ENCODE measurements at regions not wholly inside any gene's neighbourhood (a gene's known extent, or its start where the extent isn't known, plus 50 kb on each side); places are given as distances from the start of the nearest gene placed in this dataset.

- Histone ChIP-seq H3K36me3 (ENCODE audit: control insufficient read depth, low read depth, low read length) (no peaks in the 10 kb centered on the region), H3K9me3 (ENCODE audit: control insufficient read depth, low read depth, low read length) (no peaks in the 10 kb centered on the region), H3K27ac (ENCODE audit: low read length) (no peak overlapping the region), H3K9ac (ENCODE audit: low read length) (no peak overlapping the region), H3K4me1 (ENCODE audit: control insufficient read depth, low read depth, low read length) (no peaks in the 10 kb centered on the region), H3K4me3 (ENCODE audit: low read length) (no peak overlapping the region), H3K27me3 (ENCODE audit: control insufficient read depth, insufficient read depth, low read length) (no peaks in the 10 kb centered on the region)
Measured at GRCh38 chr13:40170982-40171381, 495.5 kb downstream of the FOXO1 start.

GRCh38 chr13:40171566-40171965 is 494.9 kb downstream of the FOXO1 start:
- no peaks in the 10 kb centered on the region for H3K9me3 ChIP-seq (ENCODE audit: control insufficient read depth, low read depth, low read length)

GRCh38 chr13:40172149-40172591 is 494.3 kb downstream of the FOXO1 start:
- Histone ChIP-seq H3K4me1 (ENCODE audit: control insufficient read depth, low read depth, low read length) (no peaks in the 10 kb centered on the region), H3K36me3 (ENCODE audit: control insufficient read depth, low read depth, low read length) (no peaks in the 10 kb centered on the region), H3K4me3 (ENCODE audit: low read length) (no peak overlapping the region), H3K9me3 (ENCODE audit: control insufficient read depth, low read depth, low read length) (no peaks in the 10 kb centered on the region), H3K27ac (ENCODE audit: low read length) (no peak overlapping the region), H3K27me3 (ENCODE audit: control insufficient read depth, insufficient read depth, low read length) (no peaks in the 10 kb centered on the region), H3K9ac (ENCODE audit: low read length) (no peak overlapping the region)

More at GRCh38 chr13:40171566-40171965, 494.9 kb downstream of the FOXO1 start:
- Histone ChIP-seq H3K4me3 (ENCODE audit: low read length) (no peak overlapping the region), H3K36me3 (ENCODE audit: control insufficient read depth, low read depth, low read length) (no peaks in the 10 kb centered on the region), H3K9ac (ENCODE audit: low read length) (no peak overlapping the region), H3K4me1 (ENCODE audit: control insufficient read depth, low read depth, low read length) (no peaks in the 10 kb centered on the region), H3K27me3 (ENCODE audit: control insufficient read depth, insufficient read depth, low read length) (no peaks in the 10 kb centered on the region), H3K27ac (ENCODE audit: low read length) (no peak overlapping the region)

DNA sequence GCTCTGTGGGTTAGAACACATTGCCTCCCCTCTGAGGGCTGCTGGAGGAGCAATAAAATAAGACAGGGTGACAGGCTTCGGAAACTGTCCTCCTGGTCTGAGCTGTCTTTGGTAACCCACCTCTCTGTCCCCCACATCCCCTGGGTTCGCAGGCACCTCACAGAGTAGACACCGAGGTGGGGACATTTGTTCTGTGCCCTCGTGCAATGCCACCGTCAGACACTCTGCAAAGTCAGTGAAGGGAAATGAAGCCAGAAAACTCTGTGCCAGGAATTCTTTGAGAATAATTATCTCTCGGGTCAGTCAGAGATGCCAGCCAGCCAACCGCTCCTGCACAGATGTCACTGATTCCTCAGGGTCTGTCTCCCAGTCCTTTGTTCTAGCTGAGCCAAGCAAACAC is 493.6 kb downstream of the FOXO1 start:
- Histone ChIP-seq H3K9ac (ENCODE audit: low read length) (no peak overlapping the region), H3K27me3 (ENCODE audit: control insufficient read depth, insufficient read depth, low read length) (peaks cover under 1% of the 10 kb centered on the region), H3K27ac (ENCODE audit: low read length) (no peak overlapping the region), H3K9me3 (ENCODE audit: control insufficient read depth, low read depth, low read length) (no peaks in the 10 kb centered on the region), H3K4me3 (ENCODE audit: low read length) (no peak overlapping the region), H3K4me1 (ENCODE audit: control insufficient read depth, low read depth, low read length) (no peaks in the 10 kb centered on the region), H3K36me3 (ENCODE audit: control insufficient read depth, low read depth, low read length) (no peaks in the 10 kb centered on the region)

DNA sequence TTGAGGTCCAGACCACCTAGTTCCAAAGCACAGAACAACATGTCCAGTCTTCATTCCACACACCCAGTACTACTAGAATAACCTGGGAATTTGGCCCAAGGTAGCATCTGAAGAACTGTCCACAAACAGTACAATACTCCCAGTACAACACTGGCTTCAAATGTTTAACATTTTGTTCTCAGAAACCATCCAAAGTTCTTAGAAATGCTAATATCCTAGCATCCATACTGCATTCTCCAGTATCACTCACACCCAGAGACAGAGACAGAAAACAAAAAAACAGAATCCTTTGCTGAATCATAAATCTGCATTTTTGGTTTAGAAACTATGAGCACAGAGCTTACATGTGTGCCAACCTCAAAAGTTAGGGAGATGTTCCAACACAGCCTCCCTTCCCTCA is 490.8 kb downstream of the FOXO1 start:
- Histone ChIP-seq H3K4me3 (ENCODE audit: low read length) (no peak overlapping the region), H3K9ac (ENCODE audit: low read length) (no peak overlapping the region), H3K27ac (ENCODE audit: low read length) (no peak overlapping the region), H3K36me3 (ENCODE audit: control insufficient read depth, low read depth, low read length) (no peaks in the 10 kb centered on the region), H3K4me1 (ENCODE audit: control insufficient read depth, low read depth, low read length) (peaks cover 4% of the 10 kb centered on the region), H3K9me3 (ENCODE audit: control insufficient read depth, low read depth, low read length) (no peaks in the 10 kb centered on the region), H3K27me3 (ENCODE audit: control insufficient read depth, insufficient read depth, low read length) (peaks cover 8% of the 10 kb centered on the region)

GRCh38 chr13:40176242-40176641 is 490.2 kb downstream of the FOXO1 start:
- Histone ChIP-seq H3K9me3 (ENCODE audit: control insufficient read depth, low read depth, low read length) (no peaks in the 10 kb centered on the region), H3K9ac (ENCODE audit: low read length) (no peak overlapping the region), H3K4me1 (ENCODE audit: control insufficient read depth, low read depth, low read length) (peaks cover 4% of the 10 kb centered on the region), H3K36me3 (ENCODE audit: control insufficient read depth, low read depth, low read length) (no peaks in the 10 kb centered on the region), H3K4me3 (ENCODE audit: low read length) (no peak overlapping the region), H3K27ac (ENCODE audit: low read length) (no peak overlapping the region), H3K27me3 (ENCODE audit: control insufficient read depth, insufficient read depth, low read length) (peaks cover 8% of the 10 kb centered on the region)

GRCh38 chr13:40178130-40178529 is 488.3 kb downstream of the FOXO1 start:
- Histone ChIP-seq H3K9me3 (ENCODE audit: control insufficient read depth, low read depth, low read length) (no peaks in the 10 kb centered on the region), H3K27me3 (ENCODE audit: control insufficient read depth, insufficient read depth, low read length) (peaks cover 8% of the 10 kb centered on the region), H3K27ac (ENCODE audit: low read length) (no peak overlapping the region), H3K4me3 (ENCODE audit: low read length) (no peak overlapping the region), H3K9ac (ENCODE audit: low read length) (no peak overlapping the region), H3K36me3 (ENCODE audit: control insufficient read depth, low read depth, low read length) (no peaks in the 10 kb centered on the region), H3K4me1 (ENCODE audit: control insufficient read depth, low read depth, low read length) (peaks cover 4% of the 10 kb centered on the region)

- H3K4me1 ChIP-seq (ENCODE audit: control insufficient read depth, low read depth, low read length) = peaks cover 4% of the 10 kb centered on the region
- H3K27me3 ChIP-seq (ENCODE audit: control insufficient read depth, insufficient read depth, low read length) = peaks cover 8% of the 10 kb centered on the region
- no peak overlapping the region for H3K4me3 ChIP-seq (ENCODE audit: low read length)
- H3K27ac ChIP-seq (ENCODE audit: low read length) = no peak overlapping the region
- H3K9ac ChIP-seq (ENCODE audit: low read length) = no peak overlapping the region
- H3K9me3 ChIP-seq (ENCODE audit: control insufficient read depth, low read depth, low read length) = no peaks in the 10 kb centered on the region
- H3K36me3 ChIP-seq (ENCODE audit: control insufficient read depth, low read depth, low read length) = no peaks in the 10 kb centered on the region
Measured at GRCh38 chr13:40179445-40180281, 486.8 kb downstream of the FOXO1 start.

- no peak overlapping the region for H3K4me3 ChIP-seq (ENCODE audit: low read length)
- H3K27me3 ChIP-seq (ENCODE audit: control insufficient read depth, insufficient read depth, low read length) = peaks cover 8% of the 10 kb centered on the region
- H3K36me3 ChIP-seq (ENCODE audit: control insufficient read depth, low read depth, low read length) = no peaks in the 10 kb centered on the region
- H3K9me3 ChIP-seq (ENCODE audit: control insufficient read depth, low read depth, low read length) = no peaks in the 10 kb centered on the region
- peaks cover 4% of the 10 kb centered on the region for H3K4me1 ChIP-seq (ENCODE audit: control insufficient read depth, low read depth, low read length)
- no peak overlapping the region for H3K9ac ChIP-seq (ENCODE audit: low read length)
- H3K27ac ChIP-seq (ENCODE audit: low read length) = no peak overlapping the region
Measured at GRCh38 chr13:40180776-40181175, 485.7 kb downstream of the FOXO1 start.

GRCh38 chr13:40181203-40181845 is 485.1 kb downstream of the FOXO1 start:
- H3K36me3 ChIP-seq (ENCODE audit: control insufficient read depth, low read depth, low read length) = no peaks in the 10 kb centered on the region
- H3K9me3 ChIP-seq (ENCODE audit: control insufficient read depth, low read depth, low read length) = no peaks in the 10 kb centered on the region
- H3K27ac ChIP-seq (ENCODE audit: low read length) = no peak overlapping the region
- no peak overlapping the region for H3K4me3 ChIP-seq (ENCODE audit: low read length)
- no peak overlapping the region for H3K9ac ChIP-seq (ENCODE audit: low read length)
- peaks cover 8% of the 10 kb centered on the region for H3K27me3 ChIP-seq (ENCODE audit: control insufficient read depth, insufficient read depth, low read length)
- H3K4me1 ChIP-seq (ENCODE audit: control insufficient read depth, low read depth, low read length) = peaks cover 4% of the 10 kb centered on the region

- no peak overlapping the region for H3K9ac ChIP-seq (ENCODE audit: low read length)
- no peak overlapping the region for H3K27ac ChIP-seq (ENCODE audit: low read length)
- H3K27me3 ChIP-seq (ENCODE audit: control insufficient read depth, insufficient read depth, low read length) = peaks cover 8% of the 10 kb centered on the region
- no peaks in the 10 kb centered on the region for H3K36me3 ChIP-seq (ENCODE audit: control insufficient read depth, low read depth, low read length)
- H3K4me1 ChIP-seq (ENCODE audit: control insufficient read depth, low read depth, low read length) = peaks cover 4% of the 10 kb centered on the region
- H3K4me3 ChIP-seq (ENCODE audit: low read length) = no peak overlapping the region
- H3K9me3 ChIP-seq (ENCODE audit: control insufficient read depth, low read depth, low read length) = no peaks in the 10 kb centered on the region
Measured at GRCh38 chr13:40182591-40182990, 483.9 kb downstream of the FOXO1 start.

DNA sequence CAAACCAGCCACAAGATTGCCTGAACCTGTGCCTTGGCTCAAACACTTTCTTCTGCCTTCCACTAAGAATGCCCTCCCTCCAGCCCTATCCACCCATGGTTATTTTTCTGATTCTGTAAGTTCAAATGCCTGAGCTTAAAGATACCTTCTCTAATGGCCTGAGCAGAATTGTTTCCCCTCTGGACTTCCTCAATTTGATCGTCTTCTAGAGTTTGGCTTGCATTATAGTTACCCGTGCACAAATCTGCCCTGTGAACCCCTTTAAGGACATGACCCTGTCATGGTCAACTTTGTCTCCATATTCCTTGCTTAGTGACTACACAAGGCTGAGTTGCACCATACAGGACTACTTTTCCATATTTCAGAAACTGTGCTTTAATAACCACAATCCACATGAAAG is 481.0 kb downstream of the FOXO1 start:
- Histone ChIP-seq H3K9me3 (ENCODE audit: control insufficient read depth, low read depth, low read length) (no peaks in the 10 kb centered on the region), H3K27ac (ENCODE audit: low read length) (no peak overlapping the region), H3K9ac (ENCODE audit: low read length) (no peak overlapping the region), H3K27me3 (ENCODE audit: control insufficient read depth, insufficient read depth, low read length) (no peaks in the 10 kb centered on the region), H3K36me3 (ENCODE audit: control insufficient read depth, low read depth, low read length) (no peaks in the 10 kb centered on the region), H3K4me3 (ENCODE audit: low read length) (no peak overlapping the region), H3K4me1 (ENCODE audit: control insufficient read depth, low read depth, low read length) (peaks cover 5% of the 10 kb centered on the region)
